Neuronal stem cell (in vitro differentiated cells): ENCODE measurements at regions not wholly inside any gene's neighbourhood (a gene's known extent, or its start where the extent isn't known, plus 50 kb on each side); places are given as distances from the start of the nearest gene placed in this dataset.

ENCODE experiments used
- DNase-seq: peaks from one replicate; pipeline ENCODE4 v3.0.0-alpha.2; 2013; ENCODE audit warnings: low spot score
- H2AFZ ChIP-seq: one replicate; pipeline ENCODE4 v1.6.1; 2013; ENCODE audit warnings: mild to moderate bottlenecking, low read length, inconsistent platforms
- H2AK5ac ChIP-seq: 2 replicates; pipeline ENCODE4 v1.6.1; 2013; ENCODE audit warnings: low read depth, mild to moderate bottlenecking, inconsistent platforms, low read length, moderate library complexity, mixed read lengths
- H2BK120ac ChIP-seq: 2 replicates; pipeline ENCODE4 v1.6.1; 2013; ENCODE audit warnings: low read depth, mild to moderate bottlenecking, inconsistent platforms, low read length, moderate library complexity, mixed read lengths
- H2BK12ac ChIP-seq: one replicate; pipeline ENCODE4 v1.6.1; 2013; ENCODE audit warnings: low read length, inconsistent platforms
- H2BK15ac ChIP-seq: 2 replicates; pipeline ENCODE4 v1.6.1; 2013; ENCODE audit warnings: mild to moderate bottlenecking, low read length, inconsistent platforms, mixed read lengths
- H2BK5ac ChIP-seq: one replicate; pipeline ENCODE4 v1.6.1; 2013; ENCODE audit warnings: inconsistent platforms, mild to moderate bottlenecking, low read length, moderate library complexity
- H3K14ac ChIP-seq: one replicate; pipeline ENCODE4 v1.6.1; 2013; ENCODE audit warnings: low read length, inconsistent platforms
- H3K18ac ChIP-seq: 2 replicates; pipeline ENCODE4 v1.6.1; 2013; ENCODE audit warnings: low read length, inconsistent platforms
- H3K23ac ChIP-seq: 2 replicates; pipeline ENCODE4 v1.6.1; 2013; ENCODE audit warnings: low read depth, mild to moderate bottlenecking, mixed read lengths, low read length, inconsistent platforms; ENCODE audit not compliant: poor library complexity
- H3K27ac ChIP-seq: replicated peaks from 3 replicates; pipeline ENCODE4 v1.5.1; 2013; ENCODE audit warnings: low read length, inconsistent platforms
- H3K27me3 ChIP-seq, 3 experiments: 2 replicates each; pipeline ENCODE4 v1.6.1; 2013; ENCODE audit warnings: low read length in 3 of 3, mild to moderate bottlenecking in 2 of 3, inconsistent platforms in 1 of 3, low read depth in 1 of 3, mixed read lengths in 1 of 3, moderate library complexity in 1 of 3; ENCODE audit not compliant: control insufficient read depth in 3 of 3, insufficient read depth in 3 of 3
- H3K36me3 ChIP-seq, 2 donors: replicated peaks in 1 of 2; 2 replicates each; pipeline ENCODE4 v1.6.1; 2013; ENCODE audit warnings: low read length in 2 of 2; ENCODE audit not compliant: control insufficient read depth in 2 of 2, insufficient read depth in 2 of 2
- H3K4ac ChIP-seq: 2 replicates; pipeline ENCODE4 v1.6.1; 2013; ENCODE audit warnings: inconsistent platforms, mild to moderate bottlenecking, low read length, moderate library complexity
- H3K4me1 ChIP-seq, 2 donors: 1 replicate in 1 of 2; 2 replicates in 1 of 2; pipeline ENCODE4 v1.6.1; 2013; ENCODE audit warnings: low read length in 2 of 2, low read depth in 1 of 2; ENCODE audit not compliant: control insufficient read depth in 2 of 2, insufficient read depth in 1 of 2
- H3K4me2 ChIP-seq: one replicate; pipeline ENCODE4 v1.6.1; 2013; ENCODE audit warnings: mild to moderate bottlenecking, low read length, inconsistent platforms; ENCODE audit not compliant: insufficient read depth, poor library complexity, severe bottlenecking
- H3K4me3 ChIP-seq, 2 donors: 2 replicates each; pipeline ENCODE4 v1.5.1; 2013; ENCODE audit warnings: low read length in 2 of 2, mild to moderate bottlenecking in 2 of 2, inconsistent platforms in 1 of 2, moderate library complexity in 1 of 2
- H3K79me1 ChIP-seq: one replicate; pipeline ENCODE4 v1.6.1; 2013; ENCODE audit warnings: low read depth, mild to moderate bottlenecking, inconsistent platforms, low read length, moderate library complexity
- H3K9ac ChIP-seq: one replicate; pipeline ENCODE4 v1.6.1; 2013; ENCODE audit warnings: mild to moderate bottlenecking, low read depth, low read length, inconsistent platforms; ENCODE audit not compliant: poor library complexity
- H3K9me3 ChIP-seq, 2 donors: replicated peaks in 1 of 2; 2 replicates each; pipeline versions ENCODE3 to v1.6.1; 2013; ENCODE audit warnings: low read length in 2 of 2, mild to moderate bottlenecking in 2 of 2, inconsistent platforms in 1 of 2, low read depth in 1 of 2, mixed read lengths in 1 of 2, moderate library complexity in 1 of 2; ENCODE audit not compliant: control insufficient read depth in 2 of 2, insufficient read depth in 1 of 2
- H4K8ac ChIP-seq: one replicate; pipeline ENCODE4 v1.6.1; 2013; ENCODE audit warnings: low read depth, mild to moderate bottlenecking, inconsistent platforms, low read length, moderate library complexity
- H4K91ac ChIP-seq: one replicate; pipeline ENCODE4 v1.6.1; 2013; ENCODE audit warnings: low read length, low read depth, mild to moderate bottlenecking, inconsistent platforms; ENCODE audit not compliant: poor library complexity
- WGBS, 2 donors: extraction: QIAGEN DNeasy Blood & Tissue Kit; methylation state at CpG; one replicate each; pipeline ENCODE4 v1.1.7; 2013; ENCODE audit warnings: missing lambda C conversion rate in 2 of 2, mixed read lengths in 1 of 2; ENCODE audit not compliant: insufficient read length in 2 of 2, insufficient replicate concordance in 1 of 2; ENCODE audit errors: extremely low coverage in 2 of 2; 5-methylcytosine and 5-hydroxymethylcytosine counted together

- Histone ChIP-seq H3K4me1 (peaks cover 1 to 5% of the 10 kb centered on the region in 2 donors), H3K9me3 (no peaks in the 10 kb centered on the region), H2BK120ac (no peak overlapping the region), H3K4me3 (no peak overlapping the region), H2AFZ (no peak overlapping the region), H3K9ac (no peak overlapping the region), H3K14ac (no peak overlapping the region), H2AK5ac (no peak overlapping the region), H2BK12ac (no peak overlapping the region), H3K23ac (no peak overlapping the region), H3K27me3 (peaks cover 0 to 11% (median 0%) of the 10 kb centered on the region in 3 experiments), H3K79me1 (no peaks in the 10 kb centered on the region), H3K27ac (no peak overlapping the region), H2BK5ac (no peak overlapping the region), H3K4ac (no peak overlapping the region), H3K36me3 (no peaks in the 10 kb centered on the region), H3K4me2 (no peak overlapping the region), H3K18ac (no peak overlapping the region), H4K91ac (no peak overlapping the region), H4K8ac (no peak overlapping the region), H2BK15ac (no peak overlapping the region)
- WGBS, 2 donors: no CpG with 5 or more reads among the region's 3 CpGs
- no peak for DNase-seq
Observed at GRCh38 chr12:131637986-131638385, 72.9 kb upstream of the SFSWAP start.

GRCh38 chr12:131639270-131639940 lies 71.5 kb upstream of the SFSWAP start:
- Histone ChIP-seq H3K4me1 (peaks cover 3 to 12% of the 10 kb centered on the region in 2 donors), H3K27me3 (peaks cover 0 to 11% (median 0%) of the 10 kb centered on the region in 3 experiments), H3K4ac (no peak overlapping the region), H3K23ac (no peak overlapping the region), H2BK12ac (no peak overlapping the region), H2AFZ (no peak overlapping the region), H3K9me3 (no peaks in the 10 kb centered on the region), H3K4me2 (no peak overlapping the region), H3K18ac (no peak overlapping the region), H2BK15ac (no peak overlapping the region), H3K36me3 (no peaks in the 10 kb centered on the region), H4K8ac (no peak overlapping the region), H2AK5ac (no peak overlapping the region), H3K4me3 (no peak overlapping the region), H3K9ac (no peak overlapping the region), H4K91ac (no peak overlapping the region), H2BK5ac (no peak overlapping the region), H2BK120ac (no peak overlapping the region), H3K79me1 (no peaks in the 10 kb centered on the region), H3K14ac (no peak overlapping the region), H3K27ac (no peak overlapping the region)
- no CpG with 5 or more reads among the region's 12 CpGs for WGBS, 2 donors
- DNase-seq: no peak

DNA sequence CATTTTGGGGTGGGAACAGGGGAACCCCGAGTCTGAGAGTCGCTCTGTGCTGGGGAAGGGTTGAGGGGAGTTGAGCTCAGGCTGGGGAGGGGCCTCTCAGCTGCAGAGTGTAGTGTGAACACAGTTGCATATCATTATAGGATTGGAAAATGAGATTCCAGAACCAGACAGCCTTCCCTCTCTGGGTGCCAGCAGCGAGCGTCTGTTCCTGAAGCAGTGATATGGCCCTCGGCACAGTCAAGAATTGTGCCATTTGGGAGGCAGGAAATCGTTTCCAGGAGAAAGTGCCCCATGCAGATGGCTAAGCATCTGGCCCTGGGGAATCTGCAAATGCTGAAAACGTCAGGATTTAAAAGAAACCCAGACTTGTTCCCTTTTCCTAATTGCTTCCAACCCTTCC lies 70.4 kb upstream of the SFSWAP start:
- no peak overlapping the region for H2BK5ac ChIP-seq
- no peak overlapping the region for H3K18ac ChIP-seq
- no peak overlapping the region for H3K4me3 ChIP-seq
- H3K36me3 ChIP-seq: no peaks in the 10 kb centered on the region
- no peaks in the 10 kb centered on the region for H3K79me1 ChIP-seq
- peaks cover 3 to 18% of the 10 kb centered on the region in 2 donors for H3K4me1 ChIP-seq
- H3K4me2 ChIP-seq: no peak overlapping the region
- no peak for DNase-seq
- H2AFZ ChIP-seq: no peak overlapping the region
- H2BK120ac ChIP-seq: no peak overlapping the region
- H2BK15ac ChIP-seq: no peak overlapping the region
- H3K4ac ChIP-seq: no peak overlapping the region
- H4K8ac ChIP-seq: no peak overlapping the region
- H3K9ac ChIP-seq: no peak overlapping the region
- H4K91ac ChIP-seq: no peak overlapping the region
- no peak overlapping the region for H3K14ac ChIP-seq
- no peak overlapping the region for H2BK12ac ChIP-seq
- WGBS, 2 donors: no CpG with 5 or more reads among the region's 7 CpGs
- H3K9me3 ChIP-seq: no peaks in the 10 kb centered on the region
- H3K27me3 ChIP-seq: peaks cover 0 to 14% (median 0%) of the 10 kb centered on the region in 3 experiments
- H3K27ac ChIP-seq: no peak overlapping the region
- no peak overlapping the region for H3K23ac ChIP-seq
- H2AK5ac ChIP-seq: no peak overlapping the region

GRCh38 chr12:131641315-131641714 lies 69.6 kb upstream of the SFSWAP start:
- peaks cover 0 to 14% (median 0%) of the 10 kb centered on the region in 3 experiments for H3K27me3 ChIP-seq
- H4K8ac ChIP-seq: no peak overlapping the region
- H3K79me1 ChIP-seq: no peaks in the 10 kb centered on the region
- peaks cover 3 to 18% of the 10 kb centered on the region in 2 donors for H3K4me1 ChIP-seq
- no CpG with 5 or more reads among the region's 9 CpGs for WGBS, 2 donors
- H2BK12ac ChIP-seq: no peak overlapping the region
- no peak overlapping the region for H2AK5ac ChIP-seq
- H2BK120ac ChIP-seq: no peak overlapping the region
- H3K18ac ChIP-seq: no peak overlapping the region
- no peak overlapping the region for H3K27ac ChIP-seq
- H3K23ac ChIP-seq: no peak overlapping the region
- no peaks in the 10 kb centered on the region for H3K36me3 ChIP-seq
- no peak overlapping the region for H4K91ac ChIP-seq
- H3K4me2 ChIP-seq: no peak overlapping the region
- H3K14ac ChIP-seq: no peak overlapping the region
- no peak overlapping the region for H2AFZ ChIP-seq
- H3K9ac ChIP-seq: no peak overlapping the region
- no peaks in the 10 kb centered on the region for H3K9me3 ChIP-seq
- H2BK5ac ChIP-seq: no peak overlapping the region
- H2BK15ac ChIP-seq: no peak overlapping the region
- no peak overlapping the region for H3K4ac ChIP-seq
- no peak for DNase-seq
- peak overlapping the region in 1 of 2 donors; percentile 16 for H3K4me3 ChIP-seq
